ENCODE measurements at regions not wholly inside any gene's neighbourhood (a gene's known extent, or its start where the extent isn't known, plus 50 kb on each side); places are given as distances from the start of the nearest gene placed in this dataset.

GRCh38 chr14:34111953-34112352 is 161.1 kb upstream of the EGLN3 start:
- no peak for DNase-seq
- Histone ChIP-seq H3K27ac (no peak overlapping the region), H3K36me3 (no peaks in the 10 kb centered on the region), H3K9me3 (no peaks in the 10 kb centered on the region), H3K4me3 (no peak overlapping the region), H3K4me1 (ENCODE audit: insufficient read depth) (no peaks in the 10 kb centered on the region), H3K27me3 (no peaks in the 10 kb centered on the region)
- WGBS, 3 donors, result 71 to 76% (median 72%) methylated on average over 4 of the region's 4 CpGs
- TF ChIP-seq POLR2A (IDR thresholded peaks at IDR 0.05) (no peak), EP300 (IDR thresholded peaks at IDR 0.05) (no peak), CTCF (IDR thresholded peaks at IDR 0.05) (no peak)
- intact Hi-C loops (cut with DNase I), result no loop called here

- DNase-seq, result no peak
- intact Hi-C loops (cut with DNase I), result no loop called here
Observed at GRCh38 chr14:34111505-34111904, 160.6 kb upstream of the EGLN3 start.

GRCh38 chr14:34110531-34110930 is 159.7 kb upstream of the EGLN3 start:
- TF ChIP-seq EP300 (IDR thresholded peaks at IDR 0.05) (no peak), POLR2A (IDR thresholded peaks at IDR 0.05) (no peak), CTCF (IDR thresholded peaks at IDR 0.05) (no peak)
- intact Hi-C loops (cut with DNase I), result no loop called here
- Histone ChIP-seq H3K4me1 (ENCODE audit: insufficient read depth) (no peaks in the 10 kb centered on the region), H3K4me3 (no peak overlapping the region), H3K9me3 (no peaks in the 10 kb centered on the region), H3K36me3 (no peaks in the 10 kb centered on the region), H3K27ac (no peak overlapping the region), H3K27me3 (no peaks in the 10 kb centered on the region)
- DNase-seq, result no peak
- WGBS, 3 donors, result 54 to 65% (median 57%) methylated on average over 2 of the region's 2 CpGs

More at GRCh38 chr14:34111505-34111904, 160.6 kb upstream of the EGLN3 start:
- Histone ChIP-seq H3K27me3 (no peaks in the 10 kb centered on the region), H3K27ac (no peak overlapping the region), H3K36me3 (no peaks in the 10 kb centered on the region), H3K4me1 (ENCODE audit: insufficient read depth) (no peaks in the 10 kb centered on the region), H3K9me3 (no peaks in the 10 kb centered on the region), H3K4me3 (no peak overlapping the region)
- TF ChIP-seq POLR2A (IDR thresholded peaks at IDR 0.05) (no peak), EP300 (IDR thresholded peaks at IDR 0.05) (no peak), CTCF (IDR thresholded peaks at IDR 0.05) (no peak)
- 80 to 87% (median 82%) methylated on average over 2 of the region's 2 CpGs for WGBS, 3 donors

- H3K36me3 ChIP-seq, result no peaks in the 10 kb centered on the region
- 84 to 93% (median 91%) methylated on average over 3 of the region's 3 CpGs for WGBS, 3 donors
Observed at GRCh38 chr14:34107441-34107840, 156.6 kb upstream of the EGLN3 start.

More at GRCh38 chr14:34107441-34107840, 156.6 kb upstream of the EGLN3 start:
- Histone ChIP-seq H3K27ac (no peak overlapping the region), H3K4me1 (ENCODE audit: insufficient read depth) (no peaks in the 10 kb centered on the region), H3K9me3 (no peaks in the 10 kb centered on the region), H3K4me3 (no peak overlapping the region), H3K27me3 (no peaks in the 10 kb centered on the region)
- no peak for TF ChIP-seq EP300 (IDR thresholded peaks at IDR 0.05)
- no peak for TF ChIP-seq CTCF (IDR thresholded peaks at IDR 0.05)
- TF ChIP-seq POLR2A (IDR thresholded peaks at IDR 0.05), result no peak
- intact Hi-C loops (cut with DNase I), result no loop called here
- DNase-seq, result no peak
